Thymus (tissue), 11 donors: ENCODE measurements at regions not wholly inside any gene's neighbourhood (a gene's known extent, or its start where the extent isn't known, plus 50 kb on each side); places are given as distances from the start of the nearest gene placed in this dataset.

Experiments used
- DNase-seq, 9 donors: peaks; one replicate each; pipeline ENCODE4 v3.0.0-alpha.2; 2013; ENCODE audit warnings: low spot score in 9 of 9, low read depth in 6 of 9, missing footprints in 1 of 9
- H3K27ac ChIP-seq, 2 donors: one replicate each; pipeline ENCODE4 v1.5.1; 2013; ENCODE audit warnings: control low read depth in 1 of 2, low read depth in 1 of 2, low read length in 1 of 2, mild to moderate bottlenecking in 1 of 2, moderate library complexity in 1 of 2
- H3K27me3 ChIP-seq, 2 donors: one replicate each; pipeline ENCODE4 v1.5.1; 2013; ENCODE audit warnings: low read length in 1 of 2; ENCODE audit not compliant: control insufficient read depth in 2 of 2, insufficient read depth in 1 of 2
- H3K36me3 ChIP-seq, 2 donors: one replicate each; pipeline ENCODE4 v1.5.1; 2013; ENCODE audit warnings: low read length in 1 of 2, mild to moderate bottlenecking in 1 of 2, moderate library complexity in 1 of 2; ENCODE audit not compliant: control insufficient read depth in 2 of 2, insufficient read depth in 2 of 2
- H3K4me1 ChIP-seq, 2 donors: one replicate each; pipeline ENCODE4 v1.5.1; 2013; ENCODE audit warnings: low read length in 2 of 2; ENCODE audit not compliant: control insufficient read depth in 2 of 2, insufficient read depth in 2 of 2
- H3K4me3 ChIP-seq, 2 donors: one replicate each; pipeline ENCODE4 v1.5.1; 2013; ENCODE audit warnings: low read length in 2 of 2, control low read depth in 1 of 2, mild to moderate bottlenecking in 1 of 2
- H3K9me3 ChIP-seq, 2 donors: one replicate each; pipeline ENCODE4 v1.5.1; 2013; ENCODE audit warnings: low read length in 1 of 2, mild to moderate bottlenecking in 1 of 2; ENCODE audit not compliant: control insufficient read depth in 2 of 2, insufficient read depth in 1 of 2
- WGBS: extraction: QIAGEN DNeasy Blood & Tissue Kit; methylation state at CpG from one replicate; pipeline ENCODE4 v1.1.7; 2013; 5-methylcytosine and 5-hydroxymethylcytosine counted together
- donor health status: healthy.

DNA sequence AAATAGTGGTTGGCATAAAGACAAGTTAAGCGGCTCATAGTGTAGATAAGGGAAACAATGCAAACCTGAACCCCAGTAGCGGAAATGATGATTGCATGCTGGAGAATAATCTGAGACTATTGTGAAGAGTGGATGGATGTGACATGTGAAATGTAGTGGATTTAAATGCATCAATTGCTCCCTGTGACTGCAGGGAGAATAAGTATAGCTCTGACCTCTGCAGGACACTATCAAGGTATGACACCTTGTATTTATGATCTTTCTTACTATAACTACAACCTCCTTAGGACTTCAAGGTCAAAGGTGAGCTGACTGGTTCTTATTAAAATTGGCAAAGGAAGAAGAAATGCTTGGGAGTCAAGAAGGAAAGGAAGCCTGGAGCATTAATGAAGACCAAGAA, 285.6 kb downstream of the GRIN2B start:
- no peak for DNase-seq
- Histone ChIP-seq H3K4me1 (no peaks in the 10 kb centered on the region), H3K27me3 (no peaks in the 10 kb centered on the region), H3K9me3 (no peaks in the 10 kb centered on the region), H3K36me3 (no peaks in the 10 kb centered on the region), H3K27ac (no peak overlapping the region), H3K4me3 (no peak overlapping the region)
- 67% methylated on average over 2 of the region's 2 CpGs for WGBS

DNA sequence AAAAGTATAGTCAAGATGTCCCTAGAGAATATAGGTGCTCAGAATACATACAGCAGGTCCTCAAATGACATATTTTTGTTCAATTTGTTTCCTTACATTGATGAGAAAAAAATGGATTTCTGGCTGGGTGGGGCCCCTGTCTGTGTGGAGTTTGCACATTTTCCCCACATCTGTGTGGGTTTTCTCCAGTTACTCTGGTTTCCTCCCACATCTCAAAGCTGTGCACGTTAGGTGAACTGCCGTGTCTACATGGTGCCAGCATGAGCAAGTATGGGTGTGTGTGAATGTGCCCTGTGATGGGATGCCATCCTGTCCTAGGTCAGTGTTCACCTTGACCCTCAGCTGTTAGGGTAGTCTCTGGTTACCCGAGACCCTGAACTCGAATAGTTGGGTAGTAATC, 289.1 kb downstream of the GRIN2B start:
- Histone ChIP-seq H3K4me3 (no peak overlapping the region), H3K4me1 (no peaks in the 10 kb centered on the region), H3K27me3 (no peaks in the 10 kb centered on the region), H3K27ac (no peak overlapping the region), H3K36me3 (no peaks in the 10 kb centered on the region), H3K9me3 (no peaks in the 10 kb centered on the region)
- DNase-seq, result no peak
- 91% methylated on average over 4 of the region's 4 CpGs for WGBS

DNA sequence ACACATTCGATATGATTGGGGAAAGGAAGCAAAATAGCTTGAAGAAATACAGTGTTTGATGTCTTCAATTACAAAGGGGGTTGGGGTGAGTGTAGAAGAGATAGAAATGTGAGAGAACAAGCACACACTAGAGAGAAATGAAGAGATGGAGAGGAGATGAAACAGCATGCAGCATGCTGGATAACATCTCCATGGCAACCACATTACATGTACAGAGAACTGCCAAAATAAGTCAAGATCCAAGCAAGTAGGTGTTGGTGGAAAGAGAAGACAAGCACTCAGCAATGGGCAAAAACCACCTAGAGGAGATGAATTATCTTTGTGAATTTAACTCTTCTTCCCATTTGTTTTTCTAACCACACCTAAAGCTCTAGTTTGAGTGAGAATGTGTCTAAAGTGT, 289.8 kb downstream of the GRIN2B start:
- Histone ChIP-seq H3K36me3 (no peaks in the 10 kb centered on the region), H3K9me3 (no peaks in the 10 kb centered on the region), H3K27me3 (no peaks in the 10 kb centered on the region), H3K27ac (no peak overlapping the region), H3K4me1 (no peaks in the 10 kb centered on the region), H3K4me3 (no peak overlapping the region)
- no peak for DNase-seq
- 83% methylated on average over 1 of the region's 1 CpG for WGBS

DNA sequence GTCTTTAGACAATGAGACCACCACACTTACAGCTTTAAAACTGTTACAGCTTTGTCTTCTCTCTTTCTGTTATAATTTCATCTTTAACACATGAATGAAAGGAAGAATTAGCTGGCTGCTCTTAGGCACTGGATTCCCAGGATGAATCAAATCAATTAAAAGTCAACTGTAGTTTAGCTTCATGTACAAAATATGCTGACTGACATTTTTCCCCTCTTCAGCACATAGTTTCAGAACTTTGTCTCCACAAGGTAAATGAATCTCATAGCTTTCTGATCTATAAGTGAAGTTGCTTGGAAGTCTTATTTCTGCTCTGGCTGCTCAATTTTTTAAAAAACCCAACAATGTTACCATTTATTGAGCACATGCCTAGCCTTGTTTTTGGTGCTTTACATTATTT, 293.8 kb downstream of the GRIN2B start:
- H3K9me3 ChIP-seq, result no peaks in the 10 kb centered on the region
- H3K27ac ChIP-seq, result no peak overlapping the region
- H3K4me1 ChIP-seq, result no peaks in the 10 kb centered on the region
- no peak overlapping the region for H3K4me3 ChIP-seq
- no peaks in the 10 kb centered on the region for H3K27me3 ChIP-seq
- no peak for DNase-seq
- H3K36me3 ChIP-seq, result no peaks in the 10 kb centered on the region

DNA sequence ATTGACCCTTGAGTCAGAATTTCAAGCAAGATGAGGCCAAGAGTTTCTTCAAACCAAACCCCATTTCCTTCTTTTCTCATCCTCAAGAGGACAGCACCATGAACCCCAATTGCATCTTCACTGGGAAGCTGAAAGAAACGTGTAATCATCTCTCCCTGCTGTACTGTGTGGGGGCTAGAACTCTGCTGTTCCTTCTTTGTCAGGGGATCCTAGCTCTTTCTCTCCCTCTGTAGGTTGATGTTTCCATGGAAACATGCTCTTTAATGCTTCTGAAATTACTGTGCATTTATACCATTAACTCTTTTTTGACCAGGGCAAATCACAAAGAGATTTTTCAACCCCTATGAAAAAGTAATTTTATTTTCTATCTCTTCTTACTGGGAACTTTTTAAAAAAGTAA, 295.1 kb downstream of the GRIN2B start:
- DNase-seq, result no peak
- no peaks in the 10 kb centered on the region for H3K36me3 ChIP-seq
- H3K27ac ChIP-seq, result no peak overlapping the region
- no peaks in the 10 kb centered on the region for H3K27me3 ChIP-seq
- 75% methylated on average over 1 of the region's 1 CpG for WGBS
- no peaks in the 10 kb centered on the region for H3K4me1 ChIP-seq
- H3K9me3 ChIP-seq, result no peaks in the 10 kb centered on the region
- no peak overlapping the region for H3K4me3 ChIP-seq

DNA sequence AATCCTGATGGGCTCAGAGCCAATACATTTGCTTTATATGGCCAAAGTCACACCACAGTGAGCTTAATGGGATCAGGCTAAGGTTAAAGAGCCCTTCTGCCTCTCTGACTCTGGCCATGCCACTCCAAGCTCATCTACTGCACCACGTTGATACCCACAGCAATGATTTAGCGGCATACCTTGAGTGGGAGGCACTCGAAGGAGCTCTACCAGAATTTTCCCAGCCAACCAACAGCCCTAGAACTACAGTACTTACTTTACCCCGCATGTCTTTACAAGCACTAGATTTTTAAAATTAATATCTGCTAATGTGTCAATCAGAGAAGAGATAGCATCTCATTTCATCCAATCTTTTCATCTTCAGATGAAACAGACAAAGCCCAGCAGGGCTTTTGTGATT, 300.5 kb downstream of the GRIN2B start:
- WGBS, result 95% methylated on average over 4 of the region's 4 CpGs
- H3K27me3 ChIP-seq, result no peaks in the 10 kb centered on the region
- H3K4me1 ChIP-seq, result no peaks in the 10 kb centered on the region
- H3K27ac ChIP-seq, result no peak overlapping the region
- no peaks in the 10 kb centered on the region for H3K9me3 ChIP-seq
- H3K4me3 ChIP-seq, result no peak overlapping the region
- H3K36me3 ChIP-seq, result no peaks in the 10 kb centered on the region
- DNase-seq, result no peak

DNA sequence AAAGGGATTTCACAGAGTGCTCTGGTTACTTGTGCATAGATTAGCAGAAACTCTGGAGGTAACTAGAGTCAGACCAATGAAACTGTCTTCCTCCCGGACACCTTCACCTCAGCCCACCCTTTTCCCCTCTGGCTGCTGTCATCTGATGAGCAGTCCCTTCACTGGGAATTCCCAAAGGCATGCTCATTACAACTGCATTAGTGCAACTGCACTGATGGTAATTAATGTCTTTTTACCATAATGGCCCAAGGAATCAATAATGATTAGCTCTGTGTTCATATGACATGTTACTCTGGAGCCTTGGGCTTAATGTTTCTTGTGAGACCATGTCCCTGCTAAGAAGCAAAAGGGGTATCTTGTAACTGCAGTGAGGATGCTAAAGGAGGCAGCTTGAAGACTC, 304.5 kb downstream of the GRIN2B start:
- DNase-seq, result no peak
- Histone ChIP-seq H3K27ac (no peak overlapping the region), H3K4me3 (no peak overlapping the region), H3K27me3 (no peaks in the 10 kb centered on the region), H3K36me3 (no peaks in the 10 kb centered on the region), H3K9me3 (no peaks in the 10 kb centered on the region), H3K4me1 (no peaks in the 10 kb centered on the region)
- 91% methylated on average over 1 of the region's 1 CpG for WGBS

DNA sequence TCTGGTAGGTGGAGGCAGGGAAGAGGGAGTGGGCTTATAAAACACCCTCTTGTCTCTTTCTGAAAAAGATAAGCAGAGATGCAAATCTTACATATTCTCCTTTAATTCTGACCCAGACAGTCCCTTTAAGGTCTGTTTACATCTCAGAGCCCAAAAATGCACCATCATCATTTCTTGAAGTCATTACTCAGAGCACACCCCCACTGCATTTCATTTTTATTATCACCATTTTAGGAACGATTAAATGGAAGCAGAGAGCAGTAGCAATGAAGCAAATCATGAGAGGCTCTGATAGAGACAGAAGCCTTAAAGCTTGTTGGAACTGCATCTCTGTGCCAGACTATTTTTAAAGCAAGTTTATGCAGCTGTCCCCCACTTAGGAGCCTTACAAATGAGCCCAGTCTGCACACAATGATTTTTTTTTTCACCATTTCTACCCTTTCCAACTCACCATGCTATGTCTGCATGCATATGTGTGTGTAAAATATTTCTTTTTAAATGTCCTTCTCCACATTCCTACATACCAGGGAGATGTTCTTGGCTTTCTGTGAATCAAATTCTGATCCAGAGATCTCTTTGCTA, 311.0 kb downstream of the GRIN2B start:
- Histone ChIP-seq H3K4me3 (no peak overlapping the region), H3K9me3 (no peaks in the 10 kb centered on the region), H3K36me3 (no peaks in the 10 kb centered on the region), H3K4me1 (no peaks in the 10 kb centered on the region), H3K27me3 (no peaks in the 10 kb centered on the region), H3K27ac (no peak overlapping the region)
- DNase-seq, result no peak
- WGBS, result 82% methylated on average over 1 of the region's 1 CpG

DNA sequence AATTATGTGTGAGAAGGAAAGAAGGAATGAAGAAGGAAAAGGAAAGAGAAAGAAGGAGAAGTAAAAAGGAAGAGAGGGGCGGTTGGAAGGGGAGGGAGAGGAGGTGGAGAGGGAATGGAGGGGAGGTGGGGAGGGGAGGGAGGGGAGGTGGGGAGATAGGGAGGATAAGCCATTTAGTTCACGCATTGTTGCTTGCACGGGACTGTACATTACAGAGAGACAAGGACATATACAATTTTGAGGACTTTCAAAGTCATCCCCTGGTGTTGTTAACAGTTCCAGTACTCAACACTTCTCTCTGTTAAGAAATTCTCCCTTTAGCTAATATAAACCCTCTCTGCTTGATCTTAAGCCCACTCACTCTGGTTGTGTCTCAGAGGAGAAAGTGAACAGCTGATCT, 312.5 kb downstream of the GRIN2B start:
- H3K27me3 ChIP-seq, result no peaks in the 10 kb centered on the region
- 90% methylated on average over 3 of the region's 3 CpGs for WGBS

DNA sequence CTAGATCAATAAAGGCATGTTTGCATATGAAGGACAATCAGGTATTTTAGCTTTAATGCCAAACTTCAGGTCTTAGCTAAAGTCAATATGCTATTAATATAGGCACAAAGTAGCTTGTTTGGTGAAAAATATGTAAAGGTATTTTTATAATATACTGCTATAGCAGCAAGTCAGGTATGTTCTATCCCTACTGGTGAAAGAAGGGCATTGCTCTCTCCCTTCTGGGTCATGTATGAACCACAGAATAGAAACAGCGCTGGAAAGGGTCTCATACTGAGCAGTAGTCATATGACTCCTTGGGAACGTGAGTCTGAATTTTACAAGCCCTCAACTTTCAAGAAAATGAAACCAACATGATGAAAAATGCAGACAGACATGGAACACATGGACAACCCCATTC, 314.6 kb downstream of the GRIN2B start:
- no peak for DNase-seq
- Histone ChIP-seq H3K27ac (no peak overlapping the region), H3K27me3 (no peaks in the 10 kb centered on the region), H3K4me1 (no peaks in the 10 kb centered on the region), H3K36me3 (no peaks in the 10 kb centered on the region), H3K4me3 (no peak overlapping the region), H3K9me3 (no peaks in the 10 kb centered on the region)
- WGBS, result 78% methylated on average over 2 of the region's 2 CpGs

More for the DNA sequence above, 312.5 kb downstream of the GRIN2B start:
- DNase-seq, result no peak
- H3K27ac ChIP-seq, result no peak overlapping the region
- H3K9me3 ChIP-seq, result no peaks in the 10 kb centered on the region
- H3K4me3 ChIP-seq, result no peak overlapping the region
- H3K4me1 ChIP-seq, result no peaks in the 10 kb centered on the region
- no peaks in the 10 kb centered on the region for H3K36me3 ChIP-seq
